ENCODE measurements at regions not wholly inside any gene's neighbourhood (a gene's known extent, or its start where the extent isn't known, plus 50 kb on each side); places are given as distances from the start of the nearest gene placed in this dataset.

GRCh38 chr18:8959551-8960135 lies 142.9 kb upstream of the NDUFV2 start:
- CTCF ChIA-PET, result no interaction called here
- Histone ChIP-seq H3K4me2 (ENCODE audit: low read length) (no peak overlapping the region), H3K4me3 (replicated peaks in 1 of 2; ENCODE audit: low read depth in 1 of 2, low read length in 2 of 2) (no peak overlapping the region)

DNA sequence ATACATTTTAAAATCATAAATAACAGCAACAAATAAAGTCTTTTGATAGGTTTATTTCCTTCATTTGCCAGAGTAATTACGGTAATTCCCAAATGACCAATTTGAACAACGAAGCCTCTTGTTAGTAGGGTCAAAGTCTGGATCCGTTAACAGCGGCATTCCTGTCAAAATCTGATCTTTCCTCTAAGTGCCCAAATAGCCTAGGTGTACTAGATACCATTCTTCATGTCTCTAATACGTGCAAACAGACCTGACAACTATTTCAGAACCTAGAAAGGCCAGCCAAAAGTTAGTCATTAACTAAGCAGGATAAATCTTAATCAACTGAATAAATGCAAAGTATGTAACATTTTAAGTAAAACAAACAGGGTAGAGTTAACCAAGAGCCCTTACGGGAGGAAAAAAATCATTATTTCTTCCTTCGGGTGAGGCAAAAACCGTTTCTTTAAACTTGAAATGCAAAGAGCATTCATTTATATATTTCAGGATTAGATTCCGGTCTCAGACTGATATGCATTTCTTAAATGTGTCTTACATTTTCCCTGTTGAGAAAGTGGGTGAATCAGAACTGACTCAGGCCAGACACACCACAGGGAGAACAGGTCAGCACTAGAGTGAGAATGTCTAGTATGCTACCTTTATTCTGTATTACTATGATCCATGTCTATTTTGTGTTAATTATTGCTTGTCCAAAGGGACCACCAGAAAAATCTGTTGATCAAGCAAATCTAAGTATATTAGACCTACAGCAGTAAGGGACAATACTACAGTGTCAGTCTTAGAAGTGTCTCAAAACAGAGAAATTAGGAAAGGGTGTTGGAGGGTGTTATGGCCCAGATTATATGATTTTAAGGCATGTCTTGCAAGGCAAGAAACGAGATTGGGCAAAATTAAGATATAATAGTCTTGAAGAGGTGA lies 141.5 kb upstream of the NDUFV2 start:
- DNase-seq (ENCODE audit: low read depth, low spot score) (no peak), ATAC-seq (no peak)
- H3K4me3 ChIP-seq (replicated peaks in 1 of 2; ENCODE audit: low read depth in 1 of 2, low read length in 2 of 2), result no peak overlapping the region
- no peaks in the 10 kb centered on the region for H3K9me2 ChIP-seq (ENCODE audit: insufficient read depth)
- intact Hi-C loops (cut with micrococcal nuclease), result no loop called here
- H3K27ac ChIP-seq (ENCODE audit: low read depth, low read length), result no peak overlapping the region
- peaks cover 0 to 8% of the 10 kb centered on the region in 2 experiments; a peak in 1 of 4 replicates for H3K4me1 ChIP-seq (ENCODE audit: control insufficient read depth in 1 of 2, insufficient read depth in 2 of 2, low read length in 2 of 2)
- H4K20me1 ChIP-seq (ENCODE audit: insufficient read depth), result no peaks in the 10 kb centered on the region
- H3K9me3 ChIP-seq (ENCODE audit: control insufficient read depth in 1 of 2, insufficient read depth in 1 of 2, low read depth in 1 of 2, low read length in 2 of 2), result no peaks in the 10 kb centered on the region
- RAD21 ChIA-PET (ENCODE audit: low non-redundant PET in 1 of 2, low total read pairs in 2 of 2, uncharacterized antibody in 2 of 2, unreplicated experiment in 2 of 2), result no interaction called here
- CTCF ChIA-PET, result no interaction called here
- H3K27me3 ChIP-seq (ENCODE audit: insufficient read depth, low read length), result no peaks in the 10 kb centered on the region
- BruUV-seq (replicated peaks), result no TSS peak
- H3K4me2 ChIP-seq (ENCODE audit: low read length), result no peak overlapping the region
- POLR2A ChIA-PET, result no interaction called here
- H2AFZ ChIP-seq (ENCODE audit: low read depth, low read length, poor library complexity, severe bottlenecking), result no peak overlapping the region
- H3K79me2 ChIP-seq (ENCODE audit: insufficient read depth, low read length), result no peaks in the 10 kb centered on the region
- H3K36me3 ChIP-seq (ENCODE audit: control insufficient read depth in 1 of 2, insufficient read depth in 2 of 2, low read length in 2 of 2), result no peaks in the 10 kb centered on the region
- no peak overlapping the region for H3K9ac ChIP-seq (ENCODE audit: low read length)
- TF ChIP-seq ZNF274 (IDR thresholded peaks at IDR 0.05; ENCODE audit: low read depth, low read length) (no peak), ZFX (IDR thresholded peaks at IDR 0.05) (no peak), CEBPB (IDR thresholded peaks at IDR 0.05; ENCODE audit: low read depth) (peak; percentile 21; the same call in 1 of the 2 replicates), EZH2 (IDR thresholded peaks at IDR 0.05) (no peak), SP1 (IDR thresholded peaks at IDR 0.05; ENCODE audit: low read depth) (peak; percentile 27; the same call in 1 of the 2 replicates), CBX3 (IDR thresholded peaks at IDR 0.05; ENCODE audit: low read depth) (no peak), POLR2AphosphoS5 (IDR thresholded peaks at IDR 0.05; ENCODE audit: low read depth, low read length) (no peak), ELF1 (IDR thresholded peaks at IDR 0.05; ENCODE audit: borderline replicate concordance, low read depth) (no peak), FOSL1 (IDR thresholded peaks at IDR 0.05; ENCODE audit: low read depth) (peak; percentile 40; the same call in 1 of the 2 replicates), JUND (IDR thresholded peaks at IDR 0.05) (no peak)
- TF ChIP-seq, protein P1, sequence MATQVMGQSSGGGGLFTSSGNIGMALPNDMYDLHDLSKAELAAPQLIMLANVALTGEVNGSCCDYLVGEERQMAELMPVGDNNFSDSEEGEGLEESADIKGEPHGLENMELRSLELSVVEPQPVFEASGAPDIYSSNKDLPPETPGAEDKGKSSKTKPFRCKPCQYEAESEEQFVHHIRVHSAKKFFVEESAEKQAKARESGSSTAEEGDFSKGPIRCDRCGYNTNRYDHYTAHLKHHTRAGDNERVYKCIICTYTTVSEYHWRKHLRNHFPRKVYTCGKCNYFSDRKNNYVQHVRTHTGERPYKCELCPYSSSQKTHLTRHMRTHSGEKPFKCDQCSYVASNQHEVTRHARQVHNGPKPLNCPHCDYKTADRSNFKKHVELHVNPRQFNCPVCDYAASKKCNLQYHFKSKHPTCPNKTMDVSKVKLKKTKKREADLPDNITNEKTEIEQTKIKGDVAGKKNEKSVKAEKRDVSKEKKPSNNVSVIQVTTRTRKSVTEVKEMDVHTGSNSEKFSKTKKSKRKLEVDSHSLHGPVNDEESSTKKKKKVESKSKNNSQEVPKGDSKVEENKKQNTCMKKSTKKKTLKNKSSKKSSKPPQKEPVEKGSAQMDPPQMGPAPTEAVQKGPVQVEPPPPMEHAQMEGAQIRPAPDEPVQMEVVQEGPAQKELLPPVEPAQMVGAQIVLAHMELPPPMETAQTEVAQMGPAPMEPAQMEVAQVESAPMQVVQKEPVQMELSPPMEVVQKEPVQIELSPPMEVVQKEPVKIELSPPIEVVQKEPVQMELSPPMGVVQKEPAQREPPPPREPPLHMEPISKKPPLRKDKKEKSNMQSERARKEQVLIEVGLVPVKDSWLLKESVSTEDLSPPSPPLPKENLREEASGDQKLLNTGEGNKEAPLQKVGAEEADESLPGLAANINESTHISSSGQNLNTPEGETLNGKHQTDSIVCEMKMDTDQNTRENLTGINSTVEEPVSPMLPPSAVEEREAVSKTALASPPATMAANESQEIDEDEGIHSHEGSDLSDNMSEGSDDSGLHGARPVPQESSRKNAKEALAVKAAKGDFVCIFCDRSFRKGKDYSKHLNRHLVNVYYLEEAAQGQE (IDR thresholded peaks at IDR 0.05; ENCODE audit: low read depth), result no peak
- TF ChIP-seq, protein P2, sequence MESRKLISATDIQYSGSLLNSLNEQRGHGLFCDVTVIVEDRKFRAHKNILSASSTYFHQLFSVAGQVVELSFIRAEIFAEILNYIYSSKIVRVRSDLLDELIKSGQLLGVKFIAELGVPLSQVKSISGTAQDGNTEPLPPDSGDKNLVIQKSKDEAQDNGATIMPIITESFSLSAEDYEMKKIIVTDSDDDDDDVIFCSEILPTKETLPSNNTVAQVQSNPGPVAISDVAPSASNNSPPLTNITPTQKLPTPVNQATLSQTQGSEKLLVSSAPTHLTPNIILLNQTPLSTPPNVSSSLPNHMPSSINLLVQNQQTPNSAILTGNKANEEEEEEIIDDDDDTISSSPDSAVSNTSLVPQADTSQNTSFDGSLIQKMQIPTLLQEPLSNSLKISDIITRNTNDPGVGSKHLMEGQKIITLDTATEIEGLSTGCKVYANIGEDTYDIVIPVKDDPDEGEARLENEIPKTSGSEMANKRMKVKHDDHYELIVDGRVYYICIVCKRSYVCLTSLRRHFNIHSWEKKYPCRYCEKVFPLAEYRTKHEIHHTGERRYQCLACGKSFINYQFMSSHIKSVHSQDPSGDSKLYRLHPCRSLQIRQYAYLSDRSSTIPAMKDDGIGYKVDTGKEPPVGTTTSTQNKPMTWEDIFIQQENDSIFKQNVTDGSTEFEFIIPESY (IDR thresholded peaks at IDR 0.05; ENCODE audit: extremely low read depth, insufficient replicate concordance, low read length), result no peak

More at GRCh38 chr18:8959551-8960135, 142.9 kb upstream of the NDUFV2 start:
- BruUV-seq (replicated peaks), result no TSS peak
- H3K4me1 ChIP-seq (ENCODE audit: control insufficient read depth in 1 of 2, insufficient read depth in 2 of 2, low read length in 2 of 2), result peaks cover 0 to 8% of the 10 kb centered on the region in 2 experiments; a peak in 1 of 4 replicates
- H2AFZ ChIP-seq (ENCODE audit: low read depth, low read length, poor library complexity, severe bottlenecking), result no peak overlapping the region
- ATAC-seq (no peak), DNase-seq (ENCODE audit: low read depth, low spot score) (no peak)
- H3K27ac ChIP-seq (ENCODE audit: low read depth, low read length), result no peak overlapping the region
- H3K9ac ChIP-seq (ENCODE audit: low read length), result no peak overlapping the region
- no peaks in the 10 kb centered on the region for H3K79me2 ChIP-seq (ENCODE audit: insufficient read depth, low read length)
- TF ChIP-seq SIN3A (IDR thresholded peaks at IDR 0.05; ENCODE audit: low read depth) (no peak), MAX (IDR thresholded peaks at IDR 0.05) (no peak)
- intact Hi-C loops (cut with micrococcal nuclease), result no loop called here
- no peaks in the 10 kb centered on the region for H3K9me3 ChIP-seq (ENCODE audit: control insufficient read depth in 1 of 2, insufficient read depth in 1 of 2, low read depth in 1 of 2, low read length in 2 of 2)
- H3K27me3 ChIP-seq (ENCODE audit: insufficient read depth, low read length), result no peaks in the 10 kb centered on the region
- RAD21 ChIA-PET (ENCODE audit: low non-redundant PET in 1 of 2, low total read pairs in 2 of 2, uncharacterized antibody in 2 of 2, unreplicated experiment in 2 of 2), result no interaction called here
- H4K20me1 ChIP-seq (ENCODE audit: insufficient read depth), result no peaks in the 10 kb centered on the region
- no peaks in the 10 kb centered on the region for H3K36me3 ChIP-seq (ENCODE audit: control insufficient read depth in 1 of 2, insufficient read depth in 2 of 2, low read length in 2 of 2)
- no peaks in the 10 kb centered on the region for H3K9me2 ChIP-seq (ENCODE audit: insufficient read depth)
- POLR2A ChIA-PET, result no interaction called here

All from HCT116 (cell line).